ENCODE measurements at regions not wholly inside any gene's neighbourhood (a gene's known extent, or its start where the extent isn't known, plus 50 kb on each side); places are given as distances from the start of the nearest gene placed in this dataset.
"Not testable (repeated sequence)": the region's sequence is repeated elsewhere in the genome, so short reads cannot be mapped to it uniquely, and the experiment has no call there.

GRCh38 chr18:55918444-55918843 lies 330.5 kb upstream of the TCF4 start:
- DNase-seq, result peak in 1 of 3 donors; percentile 12

GRCh38 chr18:55912919-55913318 lies 324.9 kb upstream of the TCF4 start:
- no peak for DNase-seq

GRCh38 chr18:55912071-55912470 lies 324.1 kb upstream of the TCF4 start:
- no peak for DNase-seq

GRCh38 chr18:55910296-55910695 lies 322.3 kb upstream of the TCF4 start:
- DNase-seq, result no peak

- DNase-seq, result no peak
Measured at GRCh38 chr18:55908901-55909366, 320.9 kb upstream of the TCF4 start.

- DNase-seq, result no peak
Measured at GRCh38 chr18:55907453-55908175, 319.6 kb upstream of the TCF4 start.

- DNase-seq, result no peak
Measured at GRCh38 chr18:55906536-55906935, 318.5 kb upstream of the TCF4 start.

GRCh38 chr18:55903911-55904310 lies 315.9 kb upstream of the TCF4 start:
- DNase-seq, result no peak

- DNase-seq, result no peak
Measured at GRCh38 chr18:55900380-55900779, 312.4 kb upstream of the TCF4 start.

GRCh38 chr18:55897091-55897689 lies 309.2 kb upstream of the TCF4 start:
- DNase-seq, result no peak

- DNase-seq, result no peak
Measured at GRCh38 chr18:55893948-55894347, 306.0 kb upstream of the TCF4 start.

- not testable (repeated sequence) for DNase-seq
Measured at GRCh38 chr18:55892862-55893813, 305.1 kb upstream of the TCF4 start.

- no peak for DNase-seq
Measured at GRCh38 chr18:55886886-55887285, 298.9 kb upstream of the TCF4 start.

- no peak for DNase-seq
Measured at GRCh38 chr18:55884498-55884897, 296.5 kb upstream of the TCF4 start.

GRCh38 chr18:55880617-55881016 lies 292.6 kb upstream of the TCF4 start:
- DNase-seq, result no peak

- DNase-seq, result no peak
Measured at GRCh38 chr18:55879331-55879730, 291.3 kb upstream of the TCF4 start.

- peak; percentile 65 to 80 (median 75) for DNase-seq
Measured at GRCh38 chr18:55878224-55878623, 290.2 kb upstream of the TCF4 start.

GRCh38 chr18:55877321-55877720 lies 289.3 kb upstream of the TCF4 start:
- no peak for DNase-seq

GRCh38 chr18:55876254-55876653 lies 288.3 kb upstream of the TCF4 start:
- DNase-seq, result no peak

GRCh38 chr18:55875371-55875901 lies 287.4 kb upstream of the TCF4 start:
- peak in 2 of 3 donors; percentile 9 to 23 for DNase-seq

GRCh38 chr18:55869556-55870501 lies 281.8 kb upstream of the TCF4 start:
- DNase-seq, result peak; percentile 37 to 57 (median 37)

- DNase-seq, result no peak
Measured at GRCh38 chr18:55868909-55869308, 280.9 kb upstream of the TCF4 start.

Data from suppressor macrophage treated with lipopolysaccharide for 1 hour (primary cell).